ENCODE measurements at regions not wholly inside any gene's neighbourhood (a gene's known extent, or its start where the extent isn't known, plus 50 kb on each side); places are given as distances from the start of the nearest gene placed in this dataset.

DNA sequence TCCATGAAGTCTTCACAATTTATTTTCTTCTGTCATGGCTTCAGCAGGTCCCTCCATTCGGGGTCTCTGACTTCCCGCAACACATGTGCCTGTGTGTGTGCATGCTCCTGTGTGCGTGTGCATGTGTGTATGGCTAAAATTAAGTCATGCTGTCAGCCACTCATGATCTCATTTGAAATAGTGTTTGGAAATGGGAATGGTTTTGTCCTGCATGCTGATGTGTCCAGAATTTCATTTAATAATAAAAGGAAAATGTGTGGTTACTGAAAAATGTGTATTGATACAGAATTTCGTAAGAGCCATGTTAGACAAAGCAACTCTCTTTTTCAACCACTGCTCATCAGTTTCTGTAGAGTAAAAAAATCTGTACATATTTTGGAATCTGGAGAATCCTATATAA is 123.8 kb upstream of the PRDX6 start:
- H3K27ac ChIP-seq, result no peak overlapping the region
- no peaks in the 10 kb centered on the region for H3K4me1 ChIP-seq (ENCODE audit: control insufficient read depth in 1 of 2, insufficient read depth in 1 of 2, low read depth in 1 of 2, low read length in 1 of 2)
- H3K27me3 ChIP-seq, result no peaks in the 10 kb centered on the region
- TF ChIP-seq, protein P1, sequence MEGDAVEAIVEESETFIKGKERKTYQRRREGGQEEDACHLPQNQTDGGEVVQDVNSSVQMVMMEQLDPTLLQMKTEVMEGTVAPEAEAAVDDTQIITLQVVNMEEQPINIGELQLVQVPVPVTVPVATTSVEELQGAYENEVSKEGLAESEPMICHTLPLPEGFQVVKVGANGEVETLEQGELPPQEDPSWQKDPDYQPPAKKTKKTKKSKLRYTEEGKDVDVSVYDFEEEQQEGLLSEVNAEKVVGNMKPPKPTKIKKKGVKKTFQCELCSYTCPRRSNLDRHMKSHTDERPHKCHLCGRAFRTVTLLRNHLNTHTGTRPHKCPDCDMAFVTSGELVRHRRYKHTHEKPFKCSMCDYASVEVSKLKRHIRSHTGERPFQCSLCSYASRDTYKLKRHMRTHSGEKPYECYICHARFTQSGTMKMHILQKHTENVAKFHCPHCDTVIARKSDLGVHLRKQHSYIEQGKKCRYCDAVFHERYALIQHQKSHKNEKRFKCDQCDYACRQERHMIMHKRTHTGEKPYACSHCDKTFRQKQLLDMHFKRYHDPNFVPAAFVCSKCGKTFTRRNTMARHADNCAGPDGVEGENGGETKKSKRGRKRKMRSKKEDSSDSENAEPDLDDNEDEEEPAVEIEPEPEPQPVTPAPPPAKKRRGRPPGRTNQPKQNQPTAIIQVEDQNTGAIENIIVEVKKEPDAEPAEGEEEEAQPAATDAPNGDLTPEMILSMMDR (IDR thresholded peaks at IDR 0.05), result no peak
- H3K36me3 ChIP-seq, result no peaks in the 10 kb centered on the region
- H3K9me3 ChIP-seq, result no peaks in the 10 kb centered on the region
- H3K4me3 ChIP-seq (ENCODE audit: low read depth in 1 of 2, low read length in 1 of 2), result no peak overlapping the region

DNA sequence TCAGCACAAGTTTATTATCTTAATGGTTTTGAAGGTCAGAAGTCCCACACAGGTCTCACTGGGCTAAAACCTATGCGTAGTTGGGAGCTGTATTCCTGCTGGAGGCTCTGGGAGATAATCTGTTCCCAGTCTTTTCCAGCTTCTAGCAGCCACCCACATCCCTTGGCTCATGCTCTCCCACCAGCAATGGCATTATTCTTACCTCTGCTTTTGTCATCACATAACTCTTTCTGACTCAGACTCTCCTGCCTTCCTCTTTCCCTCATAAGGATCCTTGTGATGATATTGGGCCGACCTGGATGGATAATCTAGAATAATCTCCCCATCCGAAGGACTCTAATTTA is 122.2 kb upstream of the PRDX6 start:
- Histone ChIP-seq H3K9me3 (no peaks in the 10 kb centered on the region), H3K27ac (no peak overlapping the region), H3K36me3 (no peaks in the 10 kb centered on the region), H3K27me3 (no peaks in the 10 kb centered on the region), H3K4me3 (ENCODE audit: low read depth in 1 of 2, low read length in 1 of 2) (no peak overlapping the region), H3K4me1 (ENCODE audit: control insufficient read depth in 1 of 2, insufficient read depth in 1 of 2, low read depth in 1 of 2, low read length in 1 of 2) (no peaks in the 10 kb centered on the region)
- TF ChIP-seq, protein P1 (IDR thresholded peaks at IDR 0.05), result no peak

DNA sequence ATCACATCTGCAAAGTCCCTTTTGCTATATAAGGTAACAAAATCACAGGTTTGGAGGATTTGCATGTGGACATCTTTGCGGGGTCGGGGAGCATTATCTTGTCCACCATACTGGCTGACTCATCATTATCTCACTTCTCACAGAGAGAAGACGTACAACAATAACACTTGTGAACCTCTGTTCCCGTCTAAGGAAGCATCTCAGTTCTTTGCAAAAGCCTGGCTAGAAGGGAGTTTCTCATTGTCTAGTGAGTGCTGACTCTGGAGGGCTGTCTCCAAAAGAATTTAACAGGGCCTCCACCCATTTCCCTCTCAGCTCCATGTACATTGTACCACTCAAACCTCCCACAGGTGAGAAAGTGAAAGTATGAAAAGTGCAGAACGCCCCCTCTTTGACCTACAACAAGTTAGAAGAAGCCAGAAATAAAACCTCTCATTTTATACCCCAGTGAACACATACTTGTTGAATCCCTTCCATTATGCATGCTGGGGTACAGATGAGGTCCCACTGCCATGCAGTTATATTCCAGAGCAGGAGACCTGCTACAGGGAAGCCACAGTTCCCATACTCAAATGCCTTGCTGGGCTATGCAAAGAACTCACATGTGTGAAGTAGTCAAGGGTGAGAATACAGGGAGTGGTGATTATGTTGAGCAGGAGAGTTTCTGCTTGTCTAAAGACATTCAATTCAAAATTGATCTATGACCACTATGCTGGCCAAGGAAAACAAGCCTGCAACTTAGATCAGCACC is 121.7 kb upstream of the PRDX6 start:
- TF ChIP-seq, protein P1 (IDR thresholded peaks at IDR 0.05), result no peak
- Histone ChIP-seq H3K9me3 (no peaks in the 10 kb centered on the region), H3K4me1 (ENCODE audit: control insufficient read depth in 1 of 2, insufficient read depth in 1 of 2, low read depth in 1 of 2, low read length in 1 of 2) (no peaks in the 10 kb centered on the region), H3K27ac (no peak overlapping the region), H3K27me3 (no peaks in the 10 kb centered on the region), H3K4me3 (ENCODE audit: low read depth in 1 of 2, low read length in 1 of 2) (no peak overlapping the region), H3K36me3 (no peaks in the 10 kb centered on the region)

DNA sequence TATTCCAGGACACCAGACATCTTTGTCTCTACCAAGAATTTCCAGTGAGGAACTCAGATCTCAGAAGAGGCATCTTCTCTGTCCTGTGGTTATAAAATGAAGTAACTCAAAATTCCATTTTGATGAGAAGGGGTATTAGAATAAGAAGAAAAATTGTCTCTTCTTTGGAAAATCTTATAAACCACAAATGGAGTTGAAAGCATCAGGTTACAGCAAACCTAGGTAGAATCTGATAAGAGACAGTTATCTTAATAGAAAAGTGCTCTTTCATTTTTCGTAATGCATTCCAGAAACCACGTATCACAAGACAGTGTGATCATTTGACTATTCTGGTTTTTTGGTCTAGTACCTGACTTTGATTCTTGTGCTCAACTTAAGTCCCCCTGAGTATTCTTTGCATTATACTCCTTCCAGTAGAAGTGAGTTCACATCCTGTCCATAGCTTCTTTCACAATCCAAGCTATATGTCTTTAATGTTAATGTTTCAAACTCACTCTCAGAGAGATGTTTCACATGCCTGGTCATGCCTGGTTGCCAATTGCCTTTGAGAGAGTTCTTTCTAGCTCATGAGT is 120.9 kb upstream of the PRDX6 start:
- Histone ChIP-seq H3K36me3 (no peaks in the 10 kb centered on the region), H3K4me3 (ENCODE audit: low read depth in 1 of 2, low read length in 1 of 2) (no peak overlapping the region), H3K27me3 (no peaks in the 10 kb centered on the region), H3K27ac (no peak overlapping the region), H3K4me1 (ENCODE audit: control insufficient read depth in 1 of 2, insufficient read depth in 1 of 2, low read depth in 1 of 2, low read length in 1 of 2) (no peaks in the 10 kb centered on the region), H3K9me3 (no peaks in the 10 kb centered on the region)
- TF ChIP-seq, protein P1 (IDR thresholded peaks at IDR 0.05), result no peak

DNA sequence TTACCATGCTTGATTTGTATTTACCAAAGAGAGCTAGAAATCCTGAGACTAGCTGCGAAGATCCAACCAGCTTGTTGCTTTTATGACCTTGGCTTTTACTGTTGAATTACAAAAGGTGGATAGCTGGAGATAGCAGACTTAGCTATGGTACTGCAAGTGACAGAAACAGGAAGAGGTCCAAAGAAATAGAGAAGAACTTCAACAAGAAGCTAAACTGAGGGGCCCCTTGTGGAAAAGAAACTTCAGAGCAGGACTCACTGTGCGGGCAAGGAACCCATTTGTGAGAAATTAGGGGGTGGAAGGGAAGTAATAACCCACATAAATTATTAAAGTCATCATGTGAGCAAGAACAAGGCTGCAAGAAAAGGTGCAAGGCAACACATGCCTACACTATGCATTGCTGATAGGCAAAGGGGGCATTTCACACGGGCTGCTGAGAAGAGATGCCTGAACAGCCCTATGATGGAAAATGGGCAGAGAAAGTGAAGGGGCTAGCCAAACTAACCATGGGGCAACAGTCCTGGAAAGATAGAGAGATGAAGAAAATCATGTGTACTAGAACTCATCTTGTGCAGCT is 116.6 kb upstream of the PRDX6 start:
- TF ChIP-seq, protein P1 (IDR thresholded peaks at IDR 0.05), result no peak
- no peaks in the 10 kb centered on the region for H3K27me3 ChIP-seq

More for the DNA sequence above, 116.6 kb upstream of the PRDX6 start:
- no peaks in the 10 kb centered on the region for H3K4me1 ChIP-seq (ENCODE audit: control insufficient read depth in 1 of 2, insufficient read depth in 1 of 2, low read depth in 1 of 2, low read length in 1 of 2)
- no peaks in the 10 kb centered on the region for H3K36me3 ChIP-seq
- no peak overlapping the region for H3K4me3 ChIP-seq (ENCODE audit: low read depth in 1 of 2, low read length in 1 of 2)
- no peak overlapping the region for H3K27ac ChIP-seq
- H3K9me3 ChIP-seq, result no peaks in the 10 kb centered on the region
